ENCODE measurements at regions not wholly inside any gene's neighbourhood (a gene's known extent, or its start where the extent isn't known, plus 50 kb on each side); places are given as distances from the start of the nearest gene placed in this dataset.

DNA sequence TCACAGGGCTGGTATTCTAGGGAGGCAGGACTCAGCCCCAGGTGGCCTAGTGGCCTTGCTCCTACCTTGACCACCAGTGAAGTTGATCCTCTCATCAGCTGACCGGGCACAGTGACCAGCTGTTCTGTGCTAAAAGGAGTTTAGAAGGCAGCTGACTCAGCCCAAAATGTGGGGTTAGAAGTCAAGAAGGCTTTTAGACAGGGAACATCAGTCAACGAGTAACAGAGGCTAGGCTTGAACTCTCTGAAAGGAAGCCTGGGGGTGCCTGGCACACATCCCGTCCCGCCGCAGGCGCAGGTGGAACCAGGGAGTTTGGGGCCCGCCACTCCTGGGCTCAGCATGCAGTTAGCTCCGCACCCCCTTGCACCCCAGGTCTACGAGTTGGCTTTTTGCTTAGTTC is 114.9 kb upstream of the SLC45A1 start:
- no peak for DNase-seq (ENCODE audit: low read depth)

GRCh38 chr1:8202182-8202905 is 115.6 kb upstream of the SLC45A1 start:
- DNase-seq (ENCODE audit: low read depth) = peak; percentile 46

DNA sequence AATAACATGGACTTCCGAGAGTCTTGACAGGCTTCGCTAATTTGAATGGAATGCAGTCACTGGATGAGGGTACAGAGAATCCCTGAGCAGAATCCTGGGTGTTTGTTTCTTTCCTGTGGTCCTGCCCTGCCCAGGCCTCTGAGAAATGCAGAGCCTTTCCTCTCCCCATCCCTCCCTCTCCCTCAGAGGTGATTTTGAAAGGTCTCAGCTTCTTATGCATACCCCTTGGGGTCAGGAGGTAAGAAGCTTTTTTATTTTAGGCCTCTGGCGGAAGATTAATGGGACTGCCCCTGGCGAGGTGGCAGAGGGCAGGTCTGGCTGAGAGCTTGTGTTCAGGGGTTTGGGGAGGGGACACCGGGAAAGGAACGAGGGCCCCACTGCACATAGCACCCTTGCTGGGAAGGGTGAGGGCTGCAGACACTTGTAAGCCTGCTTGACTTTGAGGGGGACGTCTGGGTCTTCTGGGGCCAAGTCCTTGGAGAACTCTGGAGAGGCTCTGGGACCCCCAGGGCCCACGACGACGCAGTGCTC is 116.5 kb upstream of the SLC45A1 start:
- DNase-seq (ENCODE audit: low read depth) = no peak

- no peak for DNase-seq (ENCODE audit: low read depth)
Observed at GRCh38 chr1:8200317-8201115, 117.4 kb upstream of the SLC45A1 start.

DNA sequence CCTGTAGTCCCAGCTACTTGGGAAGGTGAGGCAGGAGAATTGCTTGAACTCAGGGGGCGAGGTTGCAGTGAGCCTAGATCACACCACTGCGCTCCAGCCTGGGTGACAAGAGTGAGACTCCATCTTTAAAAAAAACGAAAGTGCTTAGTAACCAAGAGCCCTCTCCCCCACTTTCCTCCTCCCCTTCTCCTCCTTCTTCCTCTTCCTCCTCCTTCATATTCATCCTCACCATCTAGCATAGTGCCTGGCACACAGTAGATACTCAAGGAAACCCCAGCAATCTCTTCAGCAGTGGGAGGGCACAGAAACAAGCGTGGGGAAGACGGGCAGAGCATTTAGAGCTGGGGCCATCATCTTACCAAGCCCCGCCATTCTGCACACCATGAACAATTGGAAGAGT is 119.4 kb upstream of the SLC45A1 start:
- DNase-seq (ENCODE audit: low read depth) = no peak

GRCh38 chr1:8197493-8198282 is 120.2 kb upstream of the SLC45A1 start:
- DNase-seq (ENCODE audit: low read depth) = peak; percentile 88

GRCh38 chr1:8194481-8195227 is 123.3 kb upstream of the SLC45A1 start:
- DNase-seq (ENCODE audit: low read depth) = no peak

DNA sequence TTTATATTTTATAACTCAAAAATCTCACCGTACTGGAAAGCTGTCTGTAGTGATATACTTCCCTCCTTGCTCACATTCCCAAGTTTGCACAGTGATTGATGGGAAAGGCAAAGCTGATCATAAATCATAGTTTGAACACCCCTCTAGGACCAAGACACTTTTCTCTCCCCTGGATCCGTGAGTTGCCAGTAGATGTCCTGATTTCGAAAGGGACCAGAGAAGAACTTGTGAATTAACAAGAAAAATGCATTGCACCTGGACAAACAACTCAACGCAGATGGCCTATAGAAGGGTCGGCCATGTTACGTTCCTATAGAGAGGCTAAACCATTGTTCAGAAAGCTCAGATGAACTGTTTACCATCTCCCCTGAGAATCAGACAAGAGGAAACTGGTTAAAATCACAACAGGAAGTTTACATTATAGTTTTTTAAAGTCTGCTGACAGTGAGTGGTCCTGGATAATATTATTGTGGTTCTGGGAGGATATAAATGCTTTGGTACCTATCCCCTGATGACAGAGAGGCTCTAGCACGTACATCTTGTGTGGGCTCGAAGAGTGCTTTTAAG is 124.0 kb upstream of the SLC45A1 start:
- no peak for DNase-seq (ENCODE audit: low read depth)

- no peak for DNase-seq (ENCODE audit: low read depth)
Observed at GRCh38 chr1:8191474-8191873, 126.4 kb upstream of the SLC45A1 start.

DNA sequence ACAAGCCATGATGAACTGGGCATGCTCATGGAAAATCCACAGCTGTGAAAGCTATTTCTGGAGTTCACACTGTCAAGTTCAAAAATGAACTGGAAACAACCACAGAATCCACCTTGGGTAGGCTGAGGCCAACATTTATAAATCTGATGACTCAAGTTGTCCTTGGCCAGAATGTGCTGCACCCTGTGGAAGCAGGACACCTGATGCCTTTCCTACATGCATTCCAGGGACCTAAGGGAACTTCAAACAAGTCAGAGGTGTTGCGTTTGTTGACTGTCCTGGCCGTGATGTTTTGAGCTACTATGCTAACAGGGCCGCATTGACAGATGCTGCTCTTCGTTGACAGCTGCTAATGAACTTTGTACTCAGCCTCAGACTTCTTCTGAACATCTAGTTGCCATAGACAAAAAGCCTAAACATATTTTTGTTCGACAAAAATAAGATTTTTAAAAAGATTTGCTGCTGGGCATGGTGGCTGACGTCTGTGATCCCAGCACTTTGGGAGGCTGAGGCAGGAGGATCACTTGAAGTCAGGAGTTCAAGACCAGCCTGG is 127.9 kb upstream of the SLC45A1 start:
- DNase-seq (ENCODE audit: low read depth) = no peak

GRCh38 chr1:8185400-8185799 is 132.5 kb upstream of the SLC45A1 start:
- no peak for DNase-seq (ENCODE audit: low read depth)

DNA sequence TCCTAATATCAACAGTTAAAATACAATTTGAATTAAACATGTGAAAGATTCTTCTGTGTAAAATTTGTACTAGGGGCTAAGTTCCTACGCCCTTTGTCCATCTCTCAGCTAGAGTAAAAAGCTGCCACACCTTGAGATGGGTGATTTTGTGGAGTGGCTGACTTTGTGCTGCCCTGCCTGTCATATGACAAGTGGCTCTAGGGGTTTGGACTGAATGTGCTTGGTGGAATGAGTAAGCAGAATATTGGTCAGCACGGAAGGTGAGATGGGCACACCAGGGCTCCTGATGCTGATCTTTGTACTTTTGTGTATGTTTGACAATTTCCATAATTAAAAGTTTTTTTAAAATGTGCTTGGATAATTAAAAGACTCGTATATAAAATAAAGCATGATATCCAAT is 133.6 kb upstream of the SLC45A1 start:
- no peak for DNase-seq (ENCODE audit: low read depth)

DNA sequence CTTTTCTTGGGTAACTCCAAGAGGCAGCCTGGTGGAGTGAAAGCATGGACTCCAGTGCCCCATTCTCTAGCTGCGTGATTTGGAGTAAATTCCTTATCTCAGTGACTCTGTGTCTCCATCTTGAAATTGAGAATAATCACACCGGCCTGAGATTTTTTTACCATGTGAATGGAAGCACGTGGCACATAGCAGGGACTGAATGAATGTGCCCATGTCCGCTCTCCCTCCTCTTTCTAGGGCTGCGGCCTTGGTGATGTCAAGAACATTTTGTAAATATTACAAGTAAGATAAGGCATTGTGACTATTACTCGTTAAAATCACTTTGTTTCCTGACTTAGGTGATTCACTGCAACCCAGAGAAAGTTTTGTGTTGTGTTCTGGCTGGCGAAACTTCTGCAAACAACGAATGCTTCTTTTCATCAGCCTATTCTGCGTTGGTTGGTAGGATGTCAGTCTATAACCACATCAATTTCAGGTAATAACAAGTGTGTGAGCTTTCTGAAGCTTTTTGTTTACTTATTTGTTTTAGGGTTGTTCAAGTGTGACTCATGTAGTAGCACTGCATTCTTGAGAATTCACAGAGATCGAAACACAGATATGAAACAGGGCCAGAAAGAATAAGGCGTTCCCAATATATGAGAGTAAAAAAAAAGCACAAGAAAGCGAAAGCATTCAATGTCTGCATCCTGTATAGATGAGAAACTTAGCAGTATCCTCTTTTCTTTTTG is 135.7 kb upstream of the SLC45A1 start:
- DNase-seq (ENCODE audit: low read depth) = peak; percentile 93

GRCh38 chr1:8179132-8179793 is 138.7 kb upstream of the SLC45A1 start:
- no peak for DNase-seq (ENCODE audit: low read depth)

GRCh38 chr1:8176279-8176678 is 141.6 kb upstream of the SLC45A1 start:
- DNase-seq (ENCODE audit: low read depth) = no peak

- no peak for DNase-seq (ENCODE audit: low read depth)
Observed at GRCh38 chr1:8174807-8175206, 143.1 kb upstream of the SLC45A1 start.

DNA sequence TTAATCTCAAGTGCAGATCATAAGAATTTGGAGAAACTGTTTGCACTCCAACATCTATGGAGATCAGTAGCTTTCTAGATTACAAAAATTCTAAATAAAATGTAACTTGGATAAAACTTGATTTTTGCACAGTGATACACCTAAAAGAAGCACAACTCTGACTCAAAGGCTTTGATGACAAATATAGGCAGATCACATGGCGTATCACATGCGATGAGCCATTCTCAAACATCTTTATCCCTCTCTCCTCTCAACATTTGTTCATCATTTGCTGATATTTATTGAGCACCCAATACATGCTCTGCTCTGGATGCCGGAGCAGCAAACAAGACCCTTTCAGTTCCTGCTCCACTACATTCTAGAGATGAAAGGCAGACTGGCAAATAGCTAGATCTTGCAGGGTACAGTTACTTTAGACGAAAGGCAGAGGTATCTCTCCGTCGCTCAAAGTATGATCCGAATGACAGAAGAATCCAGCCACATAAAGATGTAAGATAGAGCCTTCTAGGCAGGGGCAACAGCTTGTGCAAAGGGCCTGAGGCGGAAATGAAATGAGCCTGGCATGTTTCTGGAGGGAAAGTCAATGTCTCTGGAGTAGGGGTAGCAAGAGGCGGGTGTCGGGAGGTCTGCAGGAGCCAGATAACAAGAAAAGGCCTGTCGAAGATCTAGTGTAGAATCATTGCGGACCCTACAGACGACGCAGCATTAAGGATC is 145.8 kb upstream of the ERRFI1 start:
- DNase-seq (ENCODE audit: low read depth) = no peak

DNA sequence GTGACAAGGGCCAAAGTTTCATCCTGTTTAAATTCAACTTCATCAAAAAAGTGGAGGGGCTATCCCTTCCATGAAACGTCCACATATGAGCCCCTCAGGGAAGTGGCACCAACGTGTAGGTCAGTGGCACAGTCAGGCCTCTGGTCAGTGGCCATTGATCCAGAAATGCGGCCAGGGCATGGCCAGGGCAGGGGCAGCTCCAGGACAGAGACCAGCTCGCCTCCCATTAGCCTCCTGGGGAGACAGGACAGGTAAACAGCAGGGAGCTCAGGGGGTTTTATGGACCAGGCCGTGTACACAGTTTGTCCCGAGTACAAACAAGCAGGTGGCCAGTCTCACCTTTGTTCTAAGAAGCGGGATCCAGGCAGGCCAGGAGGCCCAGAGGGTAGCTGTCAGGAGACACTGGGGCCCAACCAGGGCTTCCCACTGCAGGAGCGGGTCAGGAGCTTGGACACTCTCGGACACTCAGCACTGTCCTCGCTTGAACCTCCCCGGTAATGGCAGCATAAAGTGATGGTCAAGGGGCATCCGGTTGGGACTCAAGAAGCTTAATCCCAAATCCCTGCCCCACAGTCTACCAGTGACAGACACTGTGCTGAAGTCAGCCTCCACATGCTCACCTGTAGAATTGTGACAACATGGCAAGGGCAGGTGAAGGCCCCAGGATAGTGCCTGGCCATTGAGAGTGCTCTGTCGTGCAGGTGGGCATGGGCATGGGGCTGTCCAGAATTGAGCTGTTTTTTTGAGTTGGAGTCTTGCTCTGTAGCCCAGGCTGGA is 144.1 kb upstream of the ERRFI1 start:
- DNase-seq (ENCODE audit: low read depth) = no peak

Data from HS-27A (cell line).